ENCODE measurements at regions not wholly inside any gene's neighbourhood (a gene's known extent, or its start where the extent isn't known, plus 50 kb on each side); places are given as distances from the start of the nearest gene placed in this dataset.

GRCh38 chr14:46581036-46581671 lies 70.4 kb downstream of the RPL10L start:
- TF ChIP-seq POLR2A (IDR thresholded peaks at IDR 0.05; ENCODE audit: low read length) (no peak), GATA1 (IDR thresholded peaks at IDR 0.05; ENCODE audit: low read depth, low read length) (no peak)

Measured in erythroblast (primary cell).